AG04449 (cell line): ENCODE measurements at regions not wholly inside any gene's neighbourhood (a gene's known extent, or its start where the extent isn't known, plus 50 kb on each side); places are given as distances from the start of the nearest gene placed in this dataset.

ENCODE experiments used
- CTCF ChIA-PET: fragments of 350-600 bp; formaldehyde crosslinking; extraction: SDS; loops from one replicate; lab custom pipeline; 2021; ENCODE audit warnings: antibody characterized with exemption; lab: Yijun Ruan, JAX
- POLR2A ChIA-PET: fragments of 400-600, 350-600 bp; formaldehyde crosslinking; extraction: SDS; loops from one replicate; lab custom pipeline; 2020; ENCODE audit warnings: antibody characterized with exemption, inconsistent platforms; lab: Yijun Ruan, JAX
- DNase-seq: peaks from one replicate; pipeline ENCODE4 v3.0.0-alpha.2; 2010; ENCODE audit warnings: low read depth, low spot score
- H3K4me3 ChIP-seq: 2 replicates; pipeline ENCODE4 v1.5.1; 2011; ENCODE audit warnings: low read depth, mild to moderate bottlenecking, control low read depth, low read length
- CTCF ChIP-seq: IDR thresholded peaks from one replicate; pipeline ENCODE4 v1.5.1; 2011; ENCODE audit warnings: mild to moderate bottlenecking, moderate library complexity, low read length, control low read depth, inconsistent platforms; ENCODE audit not compliant: insufficient read depth; ENCODE audit errors: missing control alignments

GRCh38 chr10:105406488-105406887 lies 765.4 kb downstream of the SORCS3 start:
- CTCF ChIA-PET: no interaction called here
- no peak for DNase-seq
- POLR2A ChIA-PET: no interaction called here
- H3K4me3 ChIP-seq: no peak overlapping the region
- TF ChIP-seq CTCF: no peak

GRCh38 chr10:105398202-105398601 lies 757.1 kb downstream of the SORCS3 start:
- TF ChIP-seq CTCF: no peak
- DNase-seq: no peak
- ChIA-PET CTCF (no interaction called here), POLR2A (no interaction called here)
- H3K4me3 ChIP-seq: no peak overlapping the region

- no peak for DNase-seq
- POLR2A ChIA-PET: no interaction called here
- no peak for TF ChIP-seq CTCF
- no peak overlapping the region for H3K4me3 ChIP-seq
- CTCF ChIA-PET: no interaction called here
Measured at GRCh38 chr10:105391670-105392351, 750.7 kb downstream of the SORCS3 start.

GRCh38 chr10:105387971-105388370 lies 746.9 kb downstream of the SORCS3 start:
- DNase-seq: no peak
- no peak overlapping the region for H3K4me3 ChIP-seq
- CTCF ChIA-PET: no interaction called here
- TF ChIP-seq CTCF: no peak
- POLR2A ChIA-PET: no interaction called here

- TF ChIP-seq CTCF: no peak
- CTCF ChIA-PET: no interaction called here
- POLR2A ChIA-PET: no interaction called here
- H3K4me3 ChIP-seq: no peak overlapping the region
- DNase-seq: no peak
Measured at GRCh38 chr10:105383978-105384377, 742.9 kb downstream of the SORCS3 start.

- CTCF ChIA-PET: no interaction called here
- POLR2A ChIA-PET: no interaction called here
- TF ChIP-seq CTCF: no peak
Measured at GRCh38 chr10:105370692-105371091, 729.6 kb downstream of the SORCS3 start.

More at GRCh38 chr10:105370692-105371091, 729.6 kb downstream of the SORCS3 start:
- DNase-seq: no peak
- no peak overlapping the region for H3K4me3 ChIP-seq
